ENCODE measurements at regions not wholly inside any gene's neighbourhood (a gene's known extent, or its start where the extent isn't known, plus 50 kb on each side); places are given as distances from the start of the nearest gene placed in this dataset.

- no peaks in the 10 kb centered on the region for H3K27me3 ChIP-seq (ENCODE audit: control insufficient read depth in 2 of 2, insufficient read depth in 2 of 2, low read length in 2 of 2)
- DNase-seq (ENCODE audit: extremely low read depth in 1 of 4, low spot score in 3 of 4), result no peak
- no peak for ATAC-seq
- no TSS peak for BruUV-seq (replicated peaks)
- no peak overlapping the region for H3K4me2 ChIP-seq (ENCODE audit: insufficient read depth, low read length)
- ChIA-PET POLR2A (no interaction called here), CTCF (ENCODE audit: low intra/inter-chr PET ratio) (no interaction called here)
- no peaks in the 10 kb centered on the region for H4K20me1 ChIP-seq (replicated peaks; ENCODE audit: control insufficient read depth, insufficient read depth, low read length)
- no peaks in the 10 kb centered on the region for H3K79me2 ChIP-seq (ENCODE audit: control insufficient read depth, insufficient read depth, low read length)
- no peak for TF ChIP-seq NR2C1 (IDR thresholded peaks at IDR 0.05)
- TF ChIP-seq NR2C1 (tag; IDR thresholded peaks at IDR 0.05), result no peak
- no peak for TF ChIP-seq ZNF696 (CRISPR knock-in tag; conservative IDR thresholded peaks at IDR 0.05)
- no peak for TF ChIP-seq RB1 (IDR thresholded peaks at IDR 0.05; ENCODE audit: low read depth)
- TF ChIP-seq THAP7 (CRISPR knock-in tag; IDR thresholded peaks at IDR 0.05), result no peak
- TF ChIP-seq ZNF583 (CRISPR knock-in tag; IDR thresholded peaks at IDR 0.05), result no peak
- TF ChIP-seq NR2C2 (CRISPR knock-in tag; IDR thresholded peaks at IDR 0.05), result no peak
- TF ChIP-seq NR2C2 (tag; IDR thresholded peaks at IDR 0.05), result no peak
- TF ChIP-seq ARID3B (CRISPR knock-in tag; IDR thresholded peaks at IDR 0.05; ENCODE audit: borderline replicate concordance), result no peak
- no peak for TF ChIP-seq BRCA1 (IDR thresholded peaks at IDR 0.05)
- TF ChIP-seq BRCA1 (CRISPR knock-in tag; IDR thresholded peaks at IDR 0.05), result no peak
- TF ChIP-seq FOSL1 (tag; conservative IDR thresholded peaks at IDR 0.05), result no peak
- H3K4me3 ChIP-seq, result no peak overlapping the region
- H3K4me1 ChIP-seq (replicated peaks in 1 of 2; ENCODE audit: control insufficient read depth in 2 of 2, insufficient read depth in 2 of 2, low read length in 2 of 2), result no peaks in the 10 kb centered on the region
- no peak overlapping the region for H3K27ac ChIP-seq (ENCODE audit: extremely low read depth, low read depth, low read length)
- 0% methylated on average over 2 of the region's 2 CpGs for WGBS (ENCODE audit: insufficient coverage, low coverage, missing lambda C conversion rate)
- in situ Hi-C loops (cut with MboI) (no loop called here), intact Hi-C loops (cut with micrococcal nuclease) (no loop called here)
- no peak for FAIRE-seq
- H3K9me3 ChIP-seq (replicated peaks; ENCODE audit: control insufficient read depth, insufficient read depth, low read depth, low read length), result no peaks in the 10 kb centered on the region
- H3K36me3 ChIP-seq (ENCODE audit: control insufficient read depth, insufficient read depth, low read length), result no peaks in the 10 kb centered on the region
- H3K9ac ChIP-seq (ENCODE audit: insufficient read depth in 1 of 2, low read depth in 2 of 2, low read length in 2 of 2), result no peak overlapping the region
- H3K9me1 ChIP-seq (ENCODE audit: control insufficient read depth, insufficient read depth, low read length), result no peaks in the 10 kb centered on the region
- H2AFZ ChIP-seq (ENCODE audit: low read depth, low read length), result no peak overlapping the region
Measured at GRCh38 chr9:81513059-81513458, 176.3 kb downstream of the TLE1 start.
